GM12874 (cell line): ENCODE measurements at regions not wholly inside any gene's neighbourhood (a gene's known extent, or its start where the extent isn't known, plus 50 kb on each side); places are given as distances from the start of the nearest gene placed in this dataset.

Source experiments
- CTCF ChIP-seq: IDR thresholded peaks from 2 replicates; pipeline ENCODE4 v1.5.1; 2011; ENCODE audit warnings: low read depth, mild to moderate bottlenecking, control low read depth, low read length, moderate library complexity; ENCODE audit not compliant: insufficient read depth

- TF ChIP-seq CTCF = no peak
These were observed 147.2 kb downstream of the DNAJB6 start for GRCh38 chr7:157483971-157484410.

GRCh38 chr7:157484411-157485081, 147.7 kb downstream of the DNAJB6 start:
- no peak for TF ChIP-seq CTCF

GRCh38 chr7:157485361-157485831, 148.6 kb downstream of the DNAJB6 start:
- no peak for TF ChIP-seq CTCF

- TF ChIP-seq CTCF = no peak
These were observed 149.4 kb downstream of the DNAJB6 start for GRCh38 chr7:157486007-157486755.

GRCh38 chr7:157487046-157487770, 150.4 kb downstream of the DNAJB6 start:
- no peak for TF ChIP-seq CTCF

GRCh38 chr7:157488281-157488680, 151.5 kb downstream of the DNAJB6 start:
- TF ChIP-seq CTCF = no peak

- no peak for TF ChIP-seq CTCF
These were observed 152.2 kb downstream of the DNAJB6 start for GRCh38 chr7:157488966-157489365.
